PC-9 (cell line): ENCODE measurements at regions not wholly inside any gene's neighbourhood (a gene's known extent, or its start where the extent isn't known, plus 50 kb on each side); places are given as distances from the start of the nearest gene placed in this dataset.

Experiments used
- BruUV-seq: library from RNA; stranded (reverse); fragments of 400-500 nt; replicated peaks from 2 replicates; lab custom pipeline; 2021; lab: Mats Ljungman, UMichigan
- CTCF ChIA-PET: fragments of 300-600 bp; sonication (Branson Sonifier 250); formaldehyde crosslinking; loops from one replicate; lab custom pipeline; 2022; ENCODE audit warnings: antibody characterized with exemption; lab: Charles Lee
- POLR2A ChIA-PET: fragments of 300-600 bp; sonication (Branson Sonifier 250); formaldehyde crosslinking; loops from one replicate; lab custom pipeline; 2022; ENCODE audit warnings: antibody characterized with exemption; ENCODE audit not compliant: unreplicated experiment; lab: Charles Lee
- DNase-seq, 2 experiments: peaks; one replicate each; pipeline versions ENCODE4 v3.0.0 to v3.0.0-alpha.2; 2015 to 2022; ENCODE audit warnings: mixed read lengths in 1 of 2
- H2AFZ ChIP-seq: fragments of 200-600 bp; sonication (generic); 2 replicates; pipeline ENCODE4 v1.8.1; 2017; ENCODE audit warnings: antibody characterized with exemption
- H3F3A ChIP-seq: fragments of 200-600 bp; sonication (generic); 2 replicates; pipeline ENCODE4 v1.8.1; 2017; ENCODE audit warnings: antibody characterized with exemption, mild to moderate bottlenecking, low read depth; ENCODE audit not compliant: insufficient read depth
- H3K27ac ChIP-seq: fragments of 200-600 bp; sonication (generic); 2 replicates; pipeline ENCODE4 v1.6.1; 2016; ENCODE audit warnings: mixed run types
- H3K27me3 ChIP-seq: fragments of 200-600 bp; sonication (generic); 2 replicates; pipeline ENCODE4 v1.6.1; 2016; ENCODE audit warnings: low read depth, mixed run types; ENCODE audit not compliant: insufficient read depth
- H3K36me3 ChIP-seq: fragments of 200-600 bp; sonication (generic); 2 replicates; pipeline ENCODE4 v1.6.1; 2016; ENCODE audit warnings: low read depth, mixed run types
- H3K4me1 ChIP-seq: fragments of 200-600 bp; sonication (generic); replicated peaks from 2 replicates; pipeline ENCODE4 v1.6.1; 2016; ENCODE audit warnings: mixed run types; ENCODE audit not compliant: insufficient read depth
- H3K4me2 ChIP-seq: fragments of 200-600 bp; sonication (generic); 2 replicates; pipeline ENCODE4 v1.6.1; 2017; ENCODE audit warnings: mixed run types
- H3K4me3 ChIP-seq: fragments of 200-600 bp; sonication (generic); 2 replicates; pipeline ENCODE4 v1.6.1; 2016; ENCODE audit warnings: mixed run types
- H3K79me2 ChIP-seq: fragments of 200-600 bp; sonication (generic); 2 replicates; pipeline ENCODE4 v1.6.1; 2017; ENCODE audit warnings: low read depth, mixed run types
- H3K9me2 ChIP-seq: fragments of 200-600 bp; sonication (generic); 2 replicates; pipeline ENCODE4 v1.8.1; 2017; ENCODE audit warnings: mild to moderate bottlenecking; ENCODE audit not compliant: insufficient read depth
- H3K9me3 ChIP-seq: fragments of 200-600 bp; sonication (generic); 2 replicates; pipeline ENCODE4 v1.8.1; 2016; ENCODE audit warnings: low read depth; ENCODE audit not compliant: insufficient read depth
- H4K20me1 ChIP-seq: fragments of 200-600 bp; sonication (generic); 2 replicates; pipeline ENCODE4 v1.8.1; 2017; ENCODE audit not compliant: insufficient read depth
- EZH2 ChIP-seq: fragments of 200-600 bp; sonication (generic); IDR thresholded peaks from 2 replicates; pipeline ENCODE4 v1.8.0; 2017; ENCODE audit warnings: antibody characterized with exemption, low read depth
- intact Hi-C: fragments of 100-400 bp; cut with micrococcal nuclease; formaldehyde crosslinking; loops from one replicate; pipeline ENCODE4 v1.10.0; 2022; ENCODE audit not compliant: unreplicated experiment
- TF ChIP-seq, protein P1 (sequence below): fragments of 200-600 bp; sonication (generic); conservative IDR thresholded peaks from 2 replicates; pipeline ENCODE4 v1.6.1; 2017; ENCODE audit warnings: mixed run types, antibody characterized with exemption, mild to moderate bottlenecking, moderate library complexity

DNA sequence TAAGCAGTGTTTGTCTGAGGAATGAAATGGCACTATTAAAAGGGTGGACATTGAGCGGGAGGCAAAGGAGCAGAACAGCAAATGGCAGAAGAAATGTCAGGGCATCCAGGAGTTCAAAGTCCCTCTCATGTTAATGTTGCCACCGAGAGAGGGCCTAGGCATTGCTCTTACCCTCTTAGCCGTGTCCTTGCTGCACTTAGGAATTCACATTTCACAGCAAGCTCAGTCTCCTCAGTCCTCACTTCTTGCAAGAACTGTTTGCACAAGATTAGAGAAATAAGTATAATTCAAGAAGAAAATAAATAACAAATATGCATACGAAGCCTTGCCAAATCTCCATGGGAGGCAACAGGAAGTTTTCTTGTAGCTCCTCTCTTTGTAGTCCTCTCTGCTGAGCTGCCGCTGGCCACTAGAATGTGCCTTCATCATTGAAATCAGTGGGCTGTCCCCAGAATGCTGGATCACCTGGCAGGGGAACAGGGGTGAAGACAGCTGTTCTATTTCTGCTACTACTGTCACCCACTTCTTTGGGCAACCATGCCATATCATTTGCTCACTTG, 205.8 kb downstream of the ZNF326 start:
- H3K27ac ChIP-seq: no peak overlapping the region
- no peaks in the 10 kb centered on the region for H3F3A ChIP-seq
- no peaks in the 10 kb centered on the region for H3K36me3 ChIP-seq
- POLR2A ChIA-PET: no interaction called here
- H3K27me3 ChIP-seq: no peaks in the 10 kb centered on the region
- H3K9me2 ChIP-seq: no peaks in the 10 kb centered on the region
- intact Hi-C loops: no loop called here
- H3K9me3 ChIP-seq: no peaks in the 10 kb centered on the region
- no peak for TF ChIP-seq EZH2
- TF ChIP-seq, protein P1, sequence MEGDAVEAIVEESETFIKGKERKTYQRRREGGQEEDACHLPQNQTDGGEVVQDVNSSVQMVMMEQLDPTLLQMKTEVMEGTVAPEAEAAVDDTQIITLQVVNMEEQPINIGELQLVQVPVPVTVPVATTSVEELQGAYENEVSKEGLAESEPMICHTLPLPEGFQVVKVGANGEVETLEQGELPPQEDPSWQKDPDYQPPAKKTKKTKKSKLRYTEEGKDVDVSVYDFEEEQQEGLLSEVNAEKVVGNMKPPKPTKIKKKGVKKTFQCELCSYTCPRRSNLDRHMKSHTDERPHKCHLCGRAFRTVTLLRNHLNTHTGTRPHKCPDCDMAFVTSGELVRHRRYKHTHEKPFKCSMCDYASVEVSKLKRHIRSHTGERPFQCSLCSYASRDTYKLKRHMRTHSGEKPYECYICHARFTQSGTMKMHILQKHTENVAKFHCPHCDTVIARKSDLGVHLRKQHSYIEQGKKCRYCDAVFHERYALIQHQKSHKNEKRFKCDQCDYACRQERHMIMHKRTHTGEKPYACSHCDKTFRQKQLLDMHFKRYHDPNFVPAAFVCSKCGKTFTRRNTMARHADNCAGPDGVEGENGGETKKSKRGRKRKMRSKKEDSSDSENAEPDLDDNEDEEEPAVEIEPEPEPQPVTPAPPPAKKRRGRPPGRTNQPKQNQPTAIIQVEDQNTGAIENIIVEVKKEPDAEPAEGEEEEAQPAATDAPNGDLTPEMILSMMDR: no peak
- H3K4me3 ChIP-seq: no peak overlapping the region
- no TSS peak for BruUV-seq
- H4K20me1 ChIP-seq: no peaks in the 10 kb centered on the region
- CTCF ChIA-PET: no interaction called here
- no peak overlapping the region for H3K4me2 ChIP-seq
- H3K4me1 ChIP-seq: no peaks in the 10 kb centered on the region
- no peak for DNase-seq
- no peaks in the 10 kb centered on the region for H3K79me2 ChIP-seq
- no peak overlapping the region; the same call in 1 of the 2 replicates for H2AFZ ChIP-seq

DNA sequence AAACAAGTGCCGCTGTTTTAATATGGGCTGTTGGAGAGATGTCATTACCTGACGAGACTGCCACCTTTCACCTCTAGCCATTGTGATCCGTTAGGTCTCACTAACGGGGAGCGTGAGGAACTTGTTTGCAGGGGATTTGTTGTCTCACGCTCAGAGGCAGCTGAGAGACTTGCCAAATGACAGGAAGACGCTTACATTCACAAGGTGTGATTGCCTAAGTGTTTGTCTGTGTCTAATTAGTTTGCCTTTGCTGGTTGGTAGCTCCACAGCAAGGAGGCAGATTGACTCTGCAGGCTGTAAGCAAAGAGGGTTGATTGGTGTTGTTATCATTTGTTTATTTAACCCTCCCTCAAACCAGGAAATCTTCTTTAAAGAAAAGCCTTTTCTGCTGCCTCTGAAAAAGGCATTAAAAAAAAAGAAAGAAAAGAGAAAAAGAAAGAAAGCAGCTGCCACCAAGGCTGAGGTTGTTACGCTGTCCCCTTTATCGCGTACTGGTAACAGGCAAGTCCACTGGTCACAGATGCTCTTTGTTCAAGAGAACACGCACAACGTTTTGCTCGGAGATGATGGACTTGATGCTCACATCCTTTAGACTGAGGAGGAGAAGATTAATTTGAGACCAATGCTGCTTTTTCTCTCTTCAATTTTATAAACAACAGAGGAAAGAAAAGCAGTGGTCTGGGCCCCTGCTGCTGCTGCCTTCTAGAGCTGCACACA, 203.9 kb downstream of the ZNF326 start:
- Histone ChIP-seq H3K4me2 (no peak overlapping the region), H3K9me3 (no peaks in the 10 kb centered on the region), H3F3A (no peaks in the 10 kb centered on the region), H3K27me3 (no peaks in the 10 kb centered on the region), H4K20me1 (no peaks in the 10 kb centered on the region), H3K4me3 (no peak overlapping the region), H3K36me3 (no peaks in the 10 kb centered on the region), H3K27ac (no peak overlapping the region), H3K9me2 (no peaks in the 10 kb centered on the region), H3K79me2 (no peaks in the 10 kb centered on the region), H2AFZ (no peak overlapping the region), H3K4me1 (no peaks in the 10 kb centered on the region)
- TF ChIP-seq, protein P1: no peak
- no peak for TF ChIP-seq EZH2
- ChIA-PET CTCF (no interaction called here), POLR2A (no interaction called here)
- no peak for DNase-seq
- intact Hi-C loops: no loop called here
- BruUV-seq: no TSS peak

DNA sequence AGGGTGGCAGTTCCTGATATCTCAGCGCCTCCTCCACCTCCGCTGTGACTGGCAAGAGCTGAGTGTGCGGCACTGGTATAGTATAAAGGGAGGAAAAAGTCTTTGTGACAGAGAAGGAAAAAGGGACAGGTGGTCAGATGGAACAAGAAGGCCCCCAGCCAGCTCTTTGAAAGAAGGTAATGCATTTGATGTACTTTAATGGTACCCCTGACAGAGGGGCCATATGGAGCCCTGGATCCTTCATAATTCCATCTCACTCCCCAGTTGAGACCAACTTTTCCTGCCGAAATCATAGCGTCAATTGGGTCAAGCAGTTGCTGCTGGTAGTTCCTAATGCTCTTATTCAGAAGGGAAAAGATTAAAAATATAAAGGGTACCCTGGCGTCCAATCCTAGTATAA, 198.2 kb downstream of the ZNF326 start:
- no peak for DNase-seq
- Histone ChIP-seq H3K9me2 (no peaks in the 10 kb centered on the region), H3K36me3 (no peaks in the 10 kb centered on the region), H3K4me1 (no peaks in the 10 kb centered on the region), H3K9me3 (no peaks in the 10 kb centered on the region), H3F3A (no peaks in the 10 kb centered on the region), H3K27ac (no peak overlapping the region), H4K20me1 (no peaks in the 10 kb centered on the region), H3K79me2 (no peaks in the 10 kb centered on the region), H2AFZ (no peak overlapping the region), H3K27me3 (no peaks in the 10 kb centered on the region), H3K4me3 (no peak overlapping the region), H3K4me2 (no peak overlapping the region)
- ChIA-PET CTCF (no interaction called here), POLR2A (no interaction called here)
- intact Hi-C loops: no loop called here
- no TSS peak for BruUV-seq
- TF ChIP-seq, protein P1: no peak
- no peak for TF ChIP-seq EZH2
